H1 (cell line): ENCODE measurements at regions not wholly inside any gene's neighbourhood (a gene's known extent, or its start where the extent isn't known, plus 50 kb on each side); places are given as distances from the start of the nearest gene placed in this dataset.

Experiments used
- CTCF ChIA-PET: fragments of 300-600 bp; sonication (Branson Sonifier 250); formaldehyde crosslinking; loops from one replicate; lab custom pipeline; 2021; ENCODE audit not compliant: partially characterized antibody; lab: Charles Lee
- POLR2A ChIA-PET: fragments of 300-600 bp; sonication (Branson Sonifier 250); formaldehyde crosslinking; loops from one replicate; lab custom pipeline; 2021; ENCODE audit warnings: inconsistent platforms; ENCODE audit not compliant: partially characterized antibody; lab: Charles Lee
- DNase-seq, 2 experiments: peaks; one replicate each; pipeline versions ENCODE4 v3.0.0 to v3.0.0-alpha.2; 2010 to 2022; ENCODE audit warnings: low spot score in 2 of 2, low read depth in 1 of 2, mixed read lengths in 1 of 2
- FAIRE-seq: peaks from 2 replicates; lab custom pipeline; 2011; peaks lifted over from hg19 to GRCh38; lab: Jason Lieb, UNC
- H2AFZ ChIP-seq: 2 replicates; pipeline ENCODE4 v1.8.1; 2012; ENCODE audit warnings: low read length, inconsistent platforms
- H2AK5ac ChIP-seq: 2 replicates; pipeline ENCODE4 v1.6.1; 2013; ENCODE audit warnings: low read depth, low read length
- H2BK120ac ChIP-seq: replicated peaks from 2 replicates; pipeline ENCODE3; 2013; ENCODE audit warnings: low read depth, low read length, inconsistent platforms
- H2BK12ac ChIP-seq: 2 replicates; pipeline ENCODE4 v1.6.1; 2013; ENCODE audit warnings: low read depth, low read length
- H2BK15ac ChIP-seq: 2 replicates; pipeline ENCODE4 v1.6.1; 2013; ENCODE audit warnings: low read length
- H2BK20ac ChIP-seq: 2 replicates; pipeline ENCODE4 v1.6.1; 2013; ENCODE audit warnings: low read length
- H2BK5ac ChIP-seq: 2 replicates; pipeline ENCODE4 v1.6.1; 2013; ENCODE audit warnings: low read depth, low read length
- H3K14ac ChIP-seq: 2 replicates; pipeline ENCODE4 v1.6.1; 2013; ENCODE audit warnings: inconsistent platforms; ENCODE audit not compliant: insufficient read length
- H3K18ac ChIP-seq: 2 replicates; pipeline ENCODE4 v1.6.1; 2013; ENCODE audit warnings: low read length; ENCODE audit errors: extremely low read depth
- H3K23ac ChIP-seq: 2 replicates; pipeline ENCODE4 v1.6.1; 2013; ENCODE audit warnings: inconsistent platforms; ENCODE audit not compliant: insufficient read length
- H3K23me2 ChIP-seq: 2 replicates; pipeline ENCODE4 v1.6.1; 2013; ENCODE audit warnings: low read depth, low read length
- H3K27ac ChIP-seq: 2 replicates; pipeline ENCODE4 v1.6.1; 2011; ENCODE audit warnings: low read depth, low read length, inconsistent platforms
- H3K27me3 ChIP-seq, 4 experiments: replicated peaks in 1 of 4; 1 replicate in 1 of 4; 2 replicates in 3 of 4; pipeline versions ENCODE4 v1.6.1 to v1.8.1; 2011 to 2013; ENCODE audit warnings: low read length in 3 of 4, mild to moderate bottlenecking in 3 of 4, inconsistent platforms in 2 of 4, mixed read lengths in 2 of 4, moderate library complexity in 1 of 4; ENCODE audit not compliant: control insufficient read depth in 3 of 4, insufficient read depth in 3 of 4; ENCODE audit errors: extremely low read depth in 1 of 4
- H3K36me3 ChIP-seq, 4 experiments: 2 replicates each; pipeline versions ENCODE4 v1.6.1 to v1.8.1; 2011 to 2013; ENCODE audit warnings: mild to moderate bottlenecking in 4 of 4, low read length in 3 of 4, moderate library complexity in 2 of 4, control low read depth in 1 of 4, inconsistent platforms in 1 of 4; ENCODE audit not compliant: insufficient read depth in 4 of 4, control insufficient read depth in 2 of 4
- H3K4ac ChIP-seq: replicated peaks from 2 replicates; pipeline ENCODE3; 2013; ENCODE audit warnings: low read length, low read depth, mixed read lengths, inconsistent platforms; ENCODE audit not compliant: insufficient read length
- H3K4me1 ChIP-seq, 4 experiments: replicated peaks in 1 of 4; 1 replicate in 1 of 4; 2 replicates in 3 of 4; pipeline versions ENCODE4 v1.6.1 to v1.8.1; 2011 to 2013; ENCODE audit warnings: low read length in 3 of 4, inconsistent platforms in 2 of 4, mixed read lengths in 1 of 4; ENCODE audit not compliant: insufficient read depth in 4 of 4, control insufficient read depth in 3 of 4
- H3K4me2 ChIP-seq, 2 experiments: 2 replicates each; pipeline versions ENCODE4 v1.6.1 to v1.8.1; 2011 to 2013; ENCODE audit warnings: low read depth in 2 of 2, low read length in 2 of 2, control low read depth in 1 of 2, inconsistent platforms in 1 of 2, mild to moderate bottlenecking in 1 of 2; ENCODE audit not compliant: insufficient read depth in 1 of 2
- H3K4me3 ChIP-seq, 4 experiments: fragments of 200-600, 300-600 bp in 1 of 4; sonication (generic), shearing (Covaris generic), sonication (Bioruptor Twin) in 1 of 4; 2 replicates each; pipeline versions ENCODE4 v1.5.1 to v1.8.1; 2011 to 2016; ENCODE audit warnings: low read length in 4 of 4, low read depth in 3 of 4, control low read depth in 2 of 4, inconsistent platforms in 2 of 4, mild to moderate bottlenecking in 2 of 4, mixed read lengths in 1 of 4, moderate library complexity in 1 of 4; ENCODE audit not compliant: insufficient read depth in 2 of 4; ENCODE audit errors: extremely low read depth in 1 of 4
- H3K56ac ChIP-seq: replicated peaks from 2 replicates; pipeline ENCODE3; 2013; ENCODE audit warnings: low read depth, mild to moderate bottlenecking, mixed read lengths, low read length, inconsistent platforms; ENCODE audit not compliant: insufficient read length
- H3K79me1 ChIP-seq: 2 replicates; pipeline ENCODE4 v1.6.1; 2013; ENCODE audit warnings: low read depth, low read length, control low read depth
- H3K79me2 ChIP-seq, 2 experiments: 2 replicates each; pipeline versions ENCODE4 v1.6.1 to v1.8.1; 2012 to 2013; ENCODE audit warnings: low read length in 2 of 2, mild to moderate bottlenecking in 2 of 2, inconsistent platforms in 1 of 2; ENCODE audit not compliant: insufficient read depth in 2 of 2, control insufficient read depth in 1 of 2
- H3K9ac ChIP-seq, 4 experiments: replicated peaks in 1 of 4; 1 replicate in 1 of 4; 2 replicates in 3 of 4; pipeline versions ENCODE4 v1.6.1 to v1.8.1; 2011 to 2013; ENCODE audit warnings: low read depth in 3 of 4, low read length in 3 of 4, control low read depth in 2 of 4, mild to moderate bottlenecking in 2 of 4, moderate library complexity in 2 of 4, inconsistent platforms in 1 of 4; ENCODE audit errors: extremely low read depth in 1 of 4
- H3K9me3 ChIP-seq, 2 experiments: 2 replicates each; pipeline versions ENCODE4 v1.6.1 to v1.8.1; 2012 to 2013; ENCODE audit warnings: mild to moderate bottlenecking in 2 of 2, moderate library complexity in 2 of 2, control low read depth in 1 of 2, inconsistent platforms in 1 of 2, low read depth in 1 of 2, low read length in 1 of 2, mixed read lengths in 1 of 2; ENCODE audit not compliant: insufficient read depth in 2 of 2
- H4K20me1 ChIP-seq, 2 experiments: replicated peaks in 1 of 2; 2 replicates each; pipeline versions ENCODE3 to v1.8.1; 2011 to 2013; ENCODE audit warnings: inconsistent platforms in 2 of 2, low read length in 2 of 2, mild to moderate bottlenecking in 1 of 2; ENCODE audit not compliant: insufficient read depth in 2 of 2, control insufficient read depth in 1 of 2
- H4K5ac ChIP-seq: 2 replicates; pipeline ENCODE4 v1.6.1; 2013; ENCODE audit warnings: low read length, low read depth, mixed read lengths, inconsistent platforms; ENCODE audit not compliant: insufficient read length
- H4K8ac ChIP-seq: 2 replicates; pipeline ENCODE4 v1.8.0; 2013; ENCODE audit warnings: mild to moderate bottlenecking, moderate library complexity, low read length, inconsistent platforms; ENCODE audit not compliant: insufficient read depth; ENCODE audit errors: extremely low read depth
- H4K91ac ChIP-seq: replicated peaks from 2 replicates; pipeline ENCODE3; 2013; ENCODE audit warnings: low read length, mixed read lengths, inconsistent platforms; ENCODE audit not compliant: insufficient read length
- CBX5 ChIP-seq: fragments of 300-800, 300-1000 bp; sonication (generic); IDR thresholded peaks from 2 replicates; pipeline ENCODE4 v1.7.1; 2016; ENCODE audit warnings: antibody characterized with exemption, low read length, low read depth
- EP300 ChIP-seq, 2 experiments: IDR thresholded peaks; 1 replicate in 1 of 2; 2 replicates in 1 of 2; pipeline ENCODE4 v1.6.1; 2011 to 2012; ENCODE audit warnings: low read depth in 2 of 2, low read length in 2 of 2, mild to moderate bottlenecking in 2 of 2, borderline replicate concordance in 1 of 2, inconsistent platforms in 1 of 2, moderate library complexity in 1 of 2
- GABPA ChIP-seq: IDR thresholded peaks from 2 replicates; pipeline ENCODE4 v1.6.1; 2011; ENCODE audit warnings: mild to moderate bottlenecking, low read length, moderate library complexity, borderline replicate concordance; ENCODE audit not compliant: insufficient read depth
- KDM5A ChIP-seq: fragments of 200-600 bp; IDR thresholded peaks from 2 replicates; pipeline ENCODE4 v1.7.1; 2012; ENCODE audit warnings: mild to moderate bottlenecking, low read length, inconsistent platforms, mixed read lengths
- MAFK ChIP-seq: IDR thresholded peaks from 2 replicates; pipeline ENCODE4 v1.6.1; 2012; ENCODE audit warnings: low read depth, mild to moderate bottlenecking, improper control_type of control experiment, low read length
- SIRT6 ChIP-seq: IDR thresholded peaks from one replicate; pipeline ENCODE4 v1.7.1; 2012; ENCODE audit warnings: low read length, inconsistent platforms
- SIX5 ChIP-seq: IDR thresholded peaks from 2 replicates; pipeline ENCODE4 v1.6.1; 2011; ENCODE audit warnings: mild to moderate bottlenecking, low read depth, low read length
- SP2 ChIP-seq: IDR thresholded peaks from 2 replicates; pipeline ENCODE4 v1.6.1; 2012; ENCODE audit warnings: mild to moderate bottlenecking, low read length, inconsistent platforms
- SRF ChIP-seq: IDR thresholded peaks from 2 replicates; pipeline ENCODE4 v1.6.1; 2011; ENCODE audit warnings: mild to moderate bottlenecking, low read depth, low read length, moderate library complexity
- TAF1 ChIP-seq: IDR thresholded peaks from 2 replicates; pipeline ENCODE4 v1.6.1; 2011; ENCODE audit warnings: mild to moderate bottlenecking, low read depth, low read length
- TCF12 ChIP-seq: IDR thresholded peaks from 2 replicates; pipeline ENCODE4 v1.6.1; 2011; ENCODE audit warnings: low read depth, mild to moderate bottlenecking, low read length
- WGBS, 2 experiments: shearing (Covaris generic) in 1 of 2; methylation state at CpG; one replicate each; pipeline versions ENCODE4 v1.1.6 to v1.1.7; 2013 to 2015; ENCODE audit warnings: low lambda C conversion rate in 2 of 2, mixed read lengths in 2 of 2, inconsistent platforms in 1 of 2, low coverage in 1 of 2, missing lambda C conversion rate in 1 of 2; ENCODE audit not compliant: insufficient replicate concordance in 2 of 2, insufficient coverage in 1 of 2, insufficient read length in 1 of 2; ENCODE audit errors: extremely low coverage in 1 of 2, missing lambda C conversion rate in 1 of 2; 5-methylcytosine and 5-hydroxymethylcytosine counted together
- TF ChIP-seq, protein P1 (sequence below): IDR thresholded peaks from 2 replicates; pipeline ENCODE4 v1.6.1; 2012; ENCODE audit warnings: inconsistent platforms
- TF ChIP-seq, protein P2 (sequence below): IDR thresholded peaks from 2 replicates; pipeline ENCODE4 v1.6.1; 2011; ENCODE audit warnings: low read depth, mild to moderate bottlenecking, low read length; ENCODE audit not compliant: insufficient read depth

DNA sequence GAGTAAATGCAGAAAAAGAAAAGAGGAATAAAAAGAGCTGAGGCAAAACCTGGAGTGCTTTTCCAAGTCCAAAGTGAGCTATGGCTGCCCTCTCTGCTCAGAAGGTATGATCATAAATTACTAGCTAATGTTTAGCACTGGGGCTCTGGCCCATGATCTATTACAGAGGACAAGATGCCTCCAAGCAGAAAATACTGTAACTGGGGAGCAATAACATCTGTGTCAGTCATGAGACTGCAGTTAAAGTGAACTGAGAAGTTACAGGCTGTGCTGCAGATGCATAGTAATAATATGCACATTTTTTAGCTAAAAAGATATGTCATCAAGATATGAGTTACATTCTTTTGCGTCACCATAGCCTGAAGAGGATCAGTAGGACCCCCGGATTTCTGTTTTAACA, 209.4 kb upstream of the RBBP8 start:
- H3K79me2 ChIP-seq: no peaks in the 10 kb centered on the region
- no peak overlapping the region for H3K4me2 ChIP-seq
- H3K4ac ChIP-seq: no peak overlapping the region
- no peaks in the 10 kb centered on the region for H3K9me3 ChIP-seq
- no peaks in the 10 kb centered on the region for H3K79me1 ChIP-seq
- ChIA-PET CTCF (interaction anchor here (1.0 to 1.4 kb wide), 3 partner anchors 13 to 725 kb away, joined by 3 to 5 read pairs (median 4); no protein-coding TSS in a partner anchor), POLR2A (no interaction called here)
- H2BK120ac ChIP-seq: no peak overlapping the region
- H2BK15ac ChIP-seq: no peak overlapping the region
- no peaks in the 10 kb centered on the region for H3K23me2 ChIP-seq
- WGBS, 2 experiments: 69% methylated on average over 2 of the region's 2 CpGs; no CpG with 5 or more reads in 1 of the 2 experiments
- no peak overlapping the region for H3K56ac ChIP-seq
- no peaks in the 10 kb centered on the region for H3K4me1 ChIP-seq
- no peaks in the 10 kb centered on the region for H3K27me3 ChIP-seq
- DNase-seq (no peak), FAIRE-seq (no peak)
- H2BK12ac ChIP-seq: no peak overlapping the region
- H4K91ac ChIP-seq: no peak overlapping the region
- H4K5ac ChIP-seq: no peak overlapping the region
- H2BK20ac ChIP-seq: no peak overlapping the region
- H3K27ac ChIP-seq: no peak overlapping the region
- no peaks in the 10 kb centered on the region for H4K20me1 ChIP-seq
- no peak overlapping the region for H2AK5ac ChIP-seq
- H3K23ac ChIP-seq: no peak overlapping the region
- no peak overlapping the region for H2BK5ac ChIP-seq
- no peak overlapping the region for H3K4me3 ChIP-seq
- H3K14ac ChIP-seq: no peak overlapping the region
- no peak for TF ChIP-seq GABPA
- TF ChIP-seq SRF: no peak
- TF ChIP-seq KDM5A: no peak
- TF ChIP-seq TAF1: no peak
- TF ChIP-seq, protein P1, sequence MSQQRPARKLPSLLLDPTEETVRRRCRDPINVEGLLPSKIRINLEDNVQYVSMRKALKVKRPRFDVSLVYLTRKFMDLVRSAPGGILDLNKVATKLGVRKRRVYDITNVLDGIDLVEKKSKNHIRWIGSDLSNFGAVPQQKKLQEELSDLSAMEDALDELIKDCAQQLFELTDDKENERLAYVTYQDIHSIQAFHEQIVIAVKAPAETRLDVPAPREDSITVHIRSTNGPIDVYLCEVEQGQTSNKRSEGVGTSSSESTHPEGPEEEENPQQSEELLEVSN: no peak
- TF ChIP-seq, protein P2, sequence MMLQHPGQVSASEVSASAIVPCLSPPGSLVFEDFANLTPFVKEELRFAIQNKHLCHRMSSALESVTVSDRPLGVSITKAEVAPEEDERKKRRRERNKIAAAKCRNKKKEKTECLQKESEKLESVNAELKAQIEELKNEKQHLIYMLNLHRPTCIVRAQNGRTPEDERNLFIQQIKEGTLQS: no peak
- TF ChIP-seq EP300 (IDR thresholded peaks at IDR 0.05; ENCODE audit: borderline replicate concordance in 1 of 2, low read depth in 2 of 2, low read length in 2 of 2): no peak
- TF ChIP-seq SIRT6: no peak
- TF ChIP-seq SP2: no peak
- TF ChIP-seq CBX5: no peak
- no peak for TF ChIP-seq TCF12
- TF ChIP-seq MAFK: no peak
- no peak for TF ChIP-seq SIX5
- TF ChIP-seq, all 59 proteins: peak for 0
- Histone ChIP-seq H4K8ac (no peak overlapping the region), H3K36me3 (no peaks in the 10 kb centered on the region), H3K9ac (no peak overlapping the region), H2AFZ (no peak overlapping the region), H3K18ac (no peak overlapping the region)
